CD14-positive monocyte (primary cell): ENCODE measurements at regions not wholly inside any gene's neighbourhood (a gene's known extent, or its start where the extent isn't known, plus 50 kb on each side); places are given as distances from the start of the nearest gene placed in this dataset.

ENCODE experiments used
- DNase-seq, 3 donors: peaks; one replicate each; pipeline ENCODE4 v3.0.0-alpha.2; 2011 to 2022
- H2AFZ ChIP-seq: 2 replicates; pipeline ENCODE4 v1.6.0; 2012; ENCODE audit warnings: mild to moderate bottlenecking, low read depth, low read length, inconsistent platforms; ENCODE audit not compliant: insufficient read depth, poor library complexity, severe bottlenecking
- H3K27ac ChIP-seq, 2 donors: 1 replicate in 1 of 2; 2 replicates in 1 of 2; pipeline ENCODE4 v1.5.1; 2012 to 2013; ENCODE audit warnings: low read length in 2 of 2, control low read depth in 1 of 2, inconsistent platforms in 1 of 2, low read depth in 1 of 2, mild to moderate bottlenecking in 1 of 2
- H3K27me3 ChIP-seq, 2 donors: one replicate each; pipeline versions ENCODE4 v1.6.0 to v1.6.1; 2011 to 2013; ENCODE audit warnings: low read length in 2 of 2; ENCODE audit not compliant: control insufficient read depth in 2 of 2, insufficient read depth in 2 of 2
- H3K36me3 ChIP-seq, 2 donors: replicated peaks in 1 of 2; 1 replicate in 1 of 2; 2 replicates in 1 of 2; pipeline versions ENCODE4 v1.5.1 to v1.6.1; 2012 to 2013; ENCODE audit warnings: low read length in 2 of 2, control low read depth in 1 of 2, inconsistent platforms in 1 of 2, mild to moderate bottlenecking in 1 of 2; ENCODE audit not compliant: insufficient read depth in 2 of 2, control insufficient read depth in 1 of 2
- H3K4me1 ChIP-seq, 2 donors: 1 replicate in 1 of 2; 2 replicates in 1 of 2; pipeline versions ENCODE4 v1.5.1 to v1.6.1; 2012 to 2013; ENCODE audit warnings: low read length in 2 of 2, control low read depth in 1 of 2, inconsistent platforms in 1 of 2, mild to moderate bottlenecking in 1 of 2, moderate library complexity in 1 of 2; ENCODE audit not compliant: insufficient read depth in 2 of 2, control insufficient read depth in 1 of 2
- H3K4me2 ChIP-seq: replicated peaks from 2 replicates; pipeline ENCODE3; 2012; ENCODE audit warnings: low read length, moderate library complexity, mild to moderate bottlenecking; ENCODE audit not compliant: poor library complexity, severe bottlenecking; ENCODE audit errors: extremely low read depth
- H3K4me3 ChIP-seq, 3 experiments: fragments of 200-600 bp in 1 of 3; sonication (generic) in 1 of 3; replicated peaks in 1 of 3; 1 replicate in 2 of 3; 2 replicates in 1 of 3; pipeline ENCODE4 v1.5.1; 2011 to 2013; ENCODE audit warnings: low read length in 3 of 3, mild to moderate bottlenecking in 3 of 3, control low read depth in 2 of 3, low read depth in 2 of 3, inconsistent platforms in 1 of 3, moderate library complexity in 1 of 3
- H3K79me2 ChIP-seq: 2 replicates; pipeline ENCODE4 v1.6.0; 2012; ENCODE audit warnings: mild to moderate bottlenecking, control low read depth, inconsistent platforms, low read length, moderate library complexity; ENCODE audit not compliant: insufficient read depth
- H3K9ac ChIP-seq: 2 replicates; pipeline ENCODE4 v1.6.0; 2017; ENCODE audit warnings: low read length, mild to moderate bottlenecking; ENCODE audit not compliant: insufficient read depth, poor library complexity, severe bottlenecking
- H3K9me3 ChIP-seq, 2 donors: replicated peaks in 1 of 2; 1 replicate in 1 of 2; 2 replicates in 1 of 2; pipeline versions ENCODE4 v1.5.1 to v1.6.1; 2012 to 2013; ENCODE audit warnings: low read length in 2 of 2, control low read depth in 1 of 2; ENCODE audit not compliant: control insufficient read depth in 1 of 2, insufficient read depth in 1 of 2
- H4K20me1 ChIP-seq: 2 replicates; pipeline ENCODE4 v1.6.0; 2012; ENCODE audit warnings: mild to moderate bottlenecking, low read length, control low read depth, moderate library complexity; ENCODE audit not compliant: insufficient read depth
- H3K27ac Mint-ChIP-seq, 7 donors: one replicate each; pipeline ENCODE4 v1.8.0; 2020; ENCODE audit warnings: mild to moderate bottlenecking in 7 of 7, mixed read lengths in 7 of 7, moderate library complexity in 6 of 7, inconsistent platforms in 2 of 7
- H3K27me3 Mint-ChIP-seq, 3 donors: one replicate each; pipeline ENCODE4 v1.8.0; 2021 to 2022; ENCODE audit warnings: low read depth in 3 of 3, mild to moderate bottlenecking in 3 of 3, mixed read lengths in 3 of 3, moderate library complexity in 3 of 3, inconsistent platforms in 1 of 3
- H3K36me3 Mint-ChIP-seq, 2 donors: one replicate each; pipeline ENCODE4 v1.8.0; 2020; ENCODE audit warnings: mixed read lengths in 2 of 2, inconsistent platforms in 1 of 2, mild to moderate bottlenecking in 1 of 2
- H3K4me1 Mint-ChIP-seq: one replicate; pipeline ENCODE4 v1.8.0; 2020; ENCODE audit warnings: mild to moderate bottlenecking, mixed read lengths
- H3K4me3 Mint-ChIP-seq, 2 donors: one replicate each; pipeline ENCODE4 v1.8.0; 2020; ENCODE audit warnings: mild to moderate bottlenecking in 2 of 2, mixed read lengths in 2 of 2, moderate library complexity in 1 of 2
- H3K9me3 Mint-ChIP-seq, 7 donors: one replicate each; pipeline ENCODE4 v1.8.0; 2020 to 2022; ENCODE audit warnings: mixed read lengths in 7 of 7, mild to moderate bottlenecking in 6 of 7, moderate library complexity in 6 of 7, inconsistent platforms in 2 of 7
- CTCF ChIP-seq: fragments of 200-600 bp; IDR thresholded peaks from one replicate; pipeline ENCODE4 v1.8.0; 2022; ENCODE audit warnings: antibody characterized with exemption, mild to moderate bottlenecking
- WGBS: methylation state at CpG from one replicate; pipeline ENCODE4 v1.1.5; 2013; ENCODE audit warnings: missing lambda C conversion rate; ENCODE audit not compliant: insufficient coverage; 5-methylcytosine and 5-hydroxymethylcytosine counted together
- intact Hi-C, 2 donors: fragments of 100-400 bp; cut with micrococcal nuclease; formaldehyde crosslinking; loops; one replicate each; pipeline versions ENCODE4 v1.15.0 to v1.15.1; 2023

GRCh38 chr3:110026421-110026820 is 689.1 kb upstream of the DPPA4 start:
- no peak overlapping the region for H3K4me3 Mint-ChIP-seq

GRCh38 chr3:110027446-110028080 is 690.2 kb upstream of the DPPA4 start:
- Mint-ChIP-seq H3K9me3 (peaks cover 0 to 7% (median 5%) of the 10 kb centered on the region in 7 donors), H3K27me3 (no peaks in the 10 kb centered on the region), H3K27ac (no peak overlapping the region), H3K4me3 (no peak overlapping the region), H3K4me1 (no peaks in the 10 kb centered on the region), H3K36me3 (no peaks in the 10 kb centered on the region)
- Histone ChIP-seq H3K27me3 (no peaks in the 10 kb centered on the region), H3K4me1 (no peaks in the 10 kb centered on the region), H3K4me3 (no peak overlapping the region), H3K27ac (no peak overlapping the region), H2AFZ (no peak overlapping the region), H3K4me2 (no peak overlapping the region), H3K36me3 (no peaks in the 10 kb centered on the region), H3K9me3 (no peaks in the 10 kb centered on the region), H4K20me1 (no peaks in the 10 kb centered on the region), H3K9ac (no peak overlapping the region), H3K79me2 (no peaks in the 10 kb centered on the region)
- DNase-seq, result no peak
- TF ChIP-seq CTCF, result no peak
- intact Hi-C loops, result no loop called here
- 100% methylated on average over 2 of the region's 4 CpGs for WGBS

More at GRCh38 chr3:110026421-110026820, 689.1 kb upstream of the DPPA4 start:
- Histone ChIP-seq H3K4me3 (no peak overlapping the region), H3K79me2 (no peaks in the 10 kb centered on the region), H3K27me3 (no peaks in the 10 kb centered on the region), H3K9me3 (no peaks in the 10 kb centered on the region), H3K9ac (no peak overlapping the region), H3K27ac (no peak overlapping the region), H3K36me3 (no peaks in the 10 kb centered on the region), H3K4me1 (no peaks in the 10 kb centered on the region), H4K20me1 (no peaks in the 10 kb centered on the region), H2AFZ (no peak overlapping the region), H3K4me2 (no peak overlapping the region)
- Mint-ChIP-seq H3K27me3 (no peaks in the 10 kb centered on the region), H3K4me1 (no peaks in the 10 kb centered on the region), H3K9me3 (peaks cover 0 to 12% (median 5%) of the 10 kb centered on the region in 7 donors), H3K27ac (no peak overlapping the region), H3K36me3 (no peaks in the 10 kb centered on the region)
- no peak for DNase-seq
- WGBS, result no CpG with 5 or more reads among the region's 2 CpGs
- no peak for TF ChIP-seq CTCF
- intact Hi-C loops, result no loop called here
